HuH-7 (cell line): ENCODE measurements at regions not wholly inside any gene's neighbourhood (a gene's known extent, or its start where the extent isn't known, plus 50 kb on each side); places are given as distances from the start of the nearest gene placed in this dataset.
"Not testable (repeated sequence)": the region's sequence is repeated elsewhere in the genome, so short reads cannot be mapped to it uniquely, and the experiment has no call there.

ENCODE experiments used
- DNase-seq: peaks from one replicate; pipeline ENCODE4 v3.0.0; 2011; ENCODE audit warnings: low spot score

DNA sequence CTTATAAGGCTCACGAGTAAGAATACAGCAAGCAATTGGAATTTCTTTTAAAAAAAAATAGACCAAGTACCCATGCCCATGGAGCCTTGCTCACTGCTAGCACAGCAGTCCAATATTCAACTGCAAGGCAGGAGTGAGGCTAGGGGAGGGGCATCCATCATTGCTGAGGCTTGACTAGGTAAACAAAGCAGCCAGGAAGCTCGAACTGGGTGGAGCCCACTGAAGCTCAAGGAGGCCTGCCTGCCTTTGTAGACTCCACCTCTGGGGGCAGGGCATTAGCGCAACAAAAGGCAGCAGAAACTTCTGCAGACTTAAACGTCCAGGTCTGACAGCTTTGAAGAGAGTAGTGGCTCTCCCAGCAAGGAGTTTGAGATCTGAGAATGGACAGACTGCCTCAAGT is 84.0 kb upstream of the STEAP1 start:
- DNase-seq = not testable (repeated sequence)

DNA sequence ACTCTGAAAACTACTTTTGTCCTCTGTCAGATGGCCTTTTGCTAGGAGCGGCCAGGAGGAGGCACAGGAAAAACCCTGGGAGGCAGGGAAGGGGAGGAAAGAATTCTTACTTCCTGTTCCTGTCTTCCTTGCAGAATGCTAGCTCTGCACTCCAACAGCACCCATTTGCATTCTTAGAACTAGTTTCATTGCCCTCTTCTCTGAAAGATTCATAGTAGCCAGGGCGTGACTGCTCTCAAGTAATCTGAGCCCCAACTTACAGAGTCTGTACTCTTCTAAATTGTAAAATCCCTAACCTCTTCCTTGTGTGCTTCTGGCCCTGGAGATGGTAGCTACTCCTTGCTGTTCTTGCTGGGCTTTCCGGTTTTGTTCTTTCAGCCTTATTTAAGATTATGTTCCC is 75.3 kb upstream of the STEAP1 start:
- no peak for DNase-seq

DNA sequence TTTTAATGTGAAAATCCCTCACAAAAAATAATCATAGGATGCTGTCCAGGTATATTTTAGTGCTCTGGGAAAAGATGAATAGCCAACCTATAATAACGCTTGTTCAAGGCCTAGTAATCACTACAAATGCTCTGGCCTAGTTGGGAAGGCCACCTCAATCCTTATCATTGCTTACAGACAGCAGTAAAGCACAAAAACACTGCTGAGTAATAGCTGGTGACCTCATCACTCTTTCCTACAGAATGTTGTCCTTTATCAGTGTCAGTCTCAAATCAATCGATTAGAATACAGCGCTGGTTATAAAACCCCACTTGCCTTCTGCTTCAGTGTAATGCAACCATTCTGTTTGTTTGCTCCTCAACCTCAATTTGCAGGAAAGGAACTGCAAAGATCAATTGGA is 72.6 kb upstream of the STEAP1 start:
- DNase-seq = peak; percentile 12

DNA sequence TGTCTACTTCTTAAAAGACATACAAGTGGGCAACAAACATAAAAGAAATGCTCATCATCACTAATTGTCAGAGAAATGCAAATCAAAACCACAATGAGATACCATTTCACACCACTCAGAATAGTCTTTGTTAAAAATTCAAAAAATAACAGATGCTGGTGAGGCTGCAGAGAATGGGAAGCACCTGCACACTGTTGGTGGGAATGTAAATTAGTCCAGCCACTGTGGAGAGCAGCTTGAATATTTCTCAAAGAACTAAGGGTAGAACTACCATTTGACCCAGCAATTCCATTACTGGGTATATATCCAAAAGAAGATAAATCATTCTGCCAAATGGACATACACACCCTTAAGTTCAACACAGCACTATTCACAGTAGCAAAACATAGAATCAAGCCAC is 61.8 kb upstream of the STEAP1 start:
- no peak for DNase-seq

DNA sequence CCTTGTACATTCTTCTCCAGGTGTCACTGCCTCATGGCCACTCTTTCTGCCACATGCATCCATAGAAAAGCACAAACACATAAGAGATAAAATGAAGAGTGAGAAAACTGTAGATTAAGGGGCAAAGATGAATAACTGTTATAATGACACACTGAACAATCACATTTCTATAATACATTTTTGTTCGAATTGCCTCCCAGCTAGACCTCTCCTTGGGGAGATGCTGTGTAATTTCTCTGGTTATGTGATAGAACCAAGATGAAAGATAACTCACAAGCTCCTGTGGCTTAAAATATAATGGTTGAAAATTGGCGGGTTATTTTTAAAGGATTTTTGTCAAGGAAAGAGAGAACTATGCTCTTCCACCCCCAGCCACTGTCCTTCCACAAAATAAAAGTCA is 60.2 kb upstream of the STEAP1 start:
- no peak for DNase-seq
